GM08714 (cell line): ENCODE measurements at regions not wholly inside any gene's neighbourhood (a gene's known extent, or its start where the extent isn't known, plus 50 kb on each side); places are given as distances from the start of the nearest gene placed in this dataset.

Experiments used
- H3K4me3 ChIP-seq: fragments of 200-500 bp; sonication (Bioruptor generic); 2 replicates; pipeline ENCODE4 v1.5.1; 2014; ENCODE audit warnings: mild to moderate bottlenecking, low read length, inconsistent platforms
- ZNF274 ChIP-seq: IDR thresholded peaks from 2 replicates; pipeline ENCODE4 v1.6.1; 2012; ENCODE audit warnings: mild to moderate bottlenecking, low read depth, low read length

DNA sequence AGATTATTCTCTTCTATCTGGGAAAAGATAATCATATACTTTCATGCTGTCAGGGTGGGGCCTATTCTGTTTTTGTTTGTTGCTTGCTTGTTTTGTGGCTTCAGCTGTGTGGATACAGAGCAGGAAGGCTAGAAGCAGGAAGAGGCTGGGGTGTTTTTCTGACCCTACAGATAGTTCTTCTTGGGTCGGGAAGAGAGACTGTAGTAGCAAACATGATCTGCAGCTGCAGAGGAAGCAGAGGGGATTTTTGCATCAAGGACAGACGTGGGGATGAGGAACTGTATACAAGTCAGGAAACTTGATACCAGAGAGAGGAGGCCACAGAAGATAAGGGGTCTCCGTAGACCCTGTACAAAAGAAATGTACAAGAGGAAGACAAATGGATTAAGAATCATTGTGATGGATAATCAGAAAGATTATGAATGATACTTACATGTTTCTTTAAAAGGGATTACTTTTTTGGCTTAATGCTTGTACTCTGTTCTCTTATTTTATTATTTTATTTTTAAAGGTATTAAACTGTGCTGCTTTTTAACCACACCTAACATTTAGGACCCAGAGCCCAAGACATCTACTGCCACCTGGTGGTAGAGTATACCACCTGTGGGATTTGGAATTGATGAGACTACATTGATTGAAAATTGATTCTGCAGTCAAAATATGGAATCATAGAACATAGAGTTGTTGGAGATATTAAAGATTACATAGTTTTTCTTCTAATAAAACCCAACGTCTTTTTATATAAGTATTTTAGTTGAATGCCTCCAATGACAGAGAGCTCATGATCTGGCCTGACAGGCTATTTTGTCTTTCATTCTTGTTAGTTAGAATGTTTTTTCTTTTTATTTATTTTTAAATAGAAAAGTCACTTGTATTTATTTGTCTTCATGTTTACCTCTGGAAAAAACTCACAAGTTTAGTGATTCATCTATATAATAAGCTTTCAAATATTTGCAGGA is 87.3 kb upstream of the ROPN1 start:
- TF ChIP-seq ZNF274: no peak
- H3K4me3 ChIP-seq: no peak overlapping the region

DNA sequence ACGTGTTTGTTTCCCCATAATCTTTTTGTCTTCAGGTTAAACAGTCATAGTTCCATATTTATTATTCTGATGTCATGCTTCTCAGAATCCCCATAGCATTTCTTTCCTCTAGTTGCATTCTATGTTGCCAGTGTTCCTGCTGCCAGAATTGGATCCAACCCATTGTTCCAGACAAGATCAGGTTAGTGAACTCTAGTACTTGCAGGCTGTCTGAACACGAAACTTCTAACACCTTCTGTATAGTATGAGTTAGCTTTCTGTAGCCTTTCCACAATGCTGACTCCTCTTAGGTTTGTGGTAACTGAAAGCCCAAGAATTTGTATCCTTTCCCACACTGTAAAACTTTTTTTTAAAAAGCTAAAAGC is 88.0 kb upstream of the ROPN1 start:
- TF ChIP-seq ZNF274: no peak
- no peak overlapping the region for H3K4me3 ChIP-seq

DNA sequence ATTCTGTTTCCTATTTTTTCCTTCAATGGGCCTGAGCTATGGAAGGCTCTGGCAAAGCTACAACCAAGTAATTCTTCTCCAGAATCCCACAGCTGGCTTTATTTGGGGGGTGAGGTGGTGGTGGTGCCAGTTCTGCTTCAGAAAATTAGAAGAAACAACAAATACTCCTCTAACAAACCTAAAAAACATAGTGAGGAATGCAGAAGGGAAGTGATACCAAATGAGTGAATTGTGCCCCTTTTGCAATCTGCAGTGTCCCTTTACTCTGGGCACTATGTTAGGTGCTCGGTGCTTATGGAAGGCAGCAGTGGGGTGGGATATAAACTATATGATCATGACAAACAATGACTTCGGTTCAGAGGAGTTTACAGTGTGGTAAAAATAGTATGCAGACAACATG is 90.4 kb upstream of the ROPN1 start:
- no peak overlapping the region for H3K4me3 ChIP-seq
- no peak for TF ChIP-seq ZNF274

DNA sequence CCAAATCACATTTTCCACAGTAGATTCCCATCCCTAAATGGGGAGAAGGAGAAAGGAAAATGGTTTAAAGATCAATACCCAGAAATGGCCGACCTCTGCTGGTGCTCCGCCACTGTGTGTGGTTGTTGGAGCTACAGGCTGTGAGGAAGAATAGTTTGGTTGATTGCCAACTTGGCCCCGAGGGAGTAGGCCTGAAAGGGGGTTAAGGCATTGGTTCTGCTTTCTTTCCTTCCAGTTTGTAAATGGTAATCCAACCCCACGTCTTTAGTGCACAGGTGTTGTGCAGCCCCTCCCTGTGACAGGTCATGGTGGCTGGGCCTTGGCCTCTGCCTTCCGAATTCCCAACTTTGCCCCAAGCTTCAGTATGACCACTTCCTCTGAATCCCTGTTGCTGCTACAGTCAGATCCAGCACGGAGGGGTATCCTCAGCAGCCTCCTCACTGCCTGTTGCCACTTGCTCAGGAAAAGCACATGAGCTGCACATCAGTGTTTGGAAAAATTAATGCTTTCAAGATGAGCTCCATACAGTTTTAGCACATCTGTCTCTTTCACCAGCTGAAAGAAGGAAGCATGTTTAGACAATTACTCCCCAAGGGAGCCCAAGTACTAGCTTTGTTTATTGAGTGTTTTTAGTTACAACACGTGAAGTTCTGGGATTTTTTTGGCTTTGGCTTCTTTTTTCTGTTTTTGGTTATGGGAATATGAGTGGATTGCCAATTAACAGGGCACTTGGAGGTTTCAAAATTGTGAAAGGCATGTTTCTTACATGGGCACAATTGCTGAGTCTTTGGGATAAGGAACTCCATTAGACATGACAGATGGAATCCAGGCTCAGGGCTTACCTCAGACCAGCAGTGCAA is 92.3 kb upstream of the ROPN1 start:
- no peak for TF ChIP-seq ZNF274
- H3K4me3 ChIP-seq: no peak overlapping the region

DNA sequence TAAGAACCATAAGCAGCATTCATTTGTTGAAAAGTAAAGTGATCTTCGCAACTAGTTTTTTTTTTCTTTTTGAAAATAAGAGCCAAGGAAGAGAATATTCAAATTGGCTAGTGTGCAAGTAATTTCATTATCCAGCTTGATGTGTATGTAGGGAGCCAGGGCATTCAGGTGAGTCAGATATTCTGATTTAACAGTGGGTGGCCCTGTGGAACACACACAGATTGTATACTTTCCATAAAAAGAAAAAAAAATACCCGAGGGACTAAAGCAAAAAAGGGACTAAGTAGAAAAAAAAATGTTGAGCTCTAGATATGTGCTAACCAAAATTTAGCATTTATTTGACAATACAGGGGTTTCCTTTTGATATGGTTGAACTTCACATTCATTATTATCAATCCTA is 96.9 kb upstream of the ROPN1 start:
- no peak for TF ChIP-seq ZNF274
- H3K4me3 ChIP-seq: no peak overlapping the region

DNA sequence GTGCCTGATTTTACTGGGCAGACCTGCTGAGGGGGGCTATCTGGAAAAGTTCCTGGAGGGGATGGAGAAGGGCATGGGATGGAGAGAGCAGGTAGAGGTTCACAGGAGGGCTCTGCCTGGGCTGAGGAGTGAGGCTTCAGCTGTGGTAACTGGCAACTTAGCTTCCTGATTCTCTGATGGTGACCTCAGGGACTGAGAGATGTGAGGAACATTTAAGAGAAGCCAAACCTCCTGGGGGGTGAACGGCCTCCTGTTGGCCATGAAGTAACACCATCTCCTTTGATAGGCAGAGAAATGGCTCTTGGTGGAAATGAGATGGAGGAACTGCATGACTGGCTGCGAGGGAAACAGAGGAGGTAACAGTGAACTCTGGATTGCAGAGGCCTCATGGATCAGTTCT is 97.3 kb upstream of the ROPN1 start:
- TF ChIP-seq ZNF274: no peak
- no peak overlapping the region for H3K4me3 ChIP-seq

DNA sequence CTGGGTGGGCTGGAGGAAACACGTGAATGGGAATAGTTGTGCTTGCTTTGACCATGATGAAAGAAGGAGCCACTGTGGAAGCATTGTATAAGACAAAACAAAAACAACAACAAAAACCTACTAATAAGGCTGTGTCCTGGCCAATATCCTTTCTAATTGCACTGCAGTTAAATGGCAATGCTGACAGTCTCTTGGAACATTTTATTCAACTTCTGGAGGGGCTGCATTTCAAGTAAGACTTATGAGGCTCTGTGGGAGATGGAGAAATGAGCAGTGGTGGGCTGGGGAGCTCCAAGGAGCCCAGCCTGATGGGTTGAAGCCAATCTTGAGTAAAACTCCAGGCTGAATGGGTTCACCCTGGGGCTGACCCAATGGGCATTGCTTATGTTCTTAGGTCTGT is 99.8 kb upstream of the ROPN1 start:
- no peak overlapping the region for H3K4me3 ChIP-seq
- TF ChIP-seq ZNF274: no peak

DNA sequence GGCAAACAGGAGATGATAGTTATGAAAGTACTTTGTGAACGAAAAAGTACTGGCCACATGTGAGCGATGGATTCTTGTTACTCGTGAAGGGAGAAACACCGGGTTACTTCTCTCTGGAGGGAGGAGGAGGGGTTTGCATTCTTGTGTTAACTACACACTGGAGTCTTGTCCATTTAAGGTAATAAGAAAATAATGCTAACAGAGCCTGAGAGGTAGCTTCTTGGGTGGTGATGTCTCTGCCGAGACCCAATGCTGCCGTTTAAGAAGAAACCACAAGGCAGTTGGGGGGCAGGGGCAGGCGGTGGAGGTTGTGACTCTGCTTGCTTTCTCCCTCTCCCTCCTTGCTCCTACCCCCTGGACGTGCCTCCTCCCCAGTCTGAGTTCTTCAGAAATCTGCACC is 100.9 kb upstream of the ROPN1 start:
- no peak overlapping the region for H3K4me3 ChIP-seq
- TF ChIP-seq ZNF274: no peak

DNA sequence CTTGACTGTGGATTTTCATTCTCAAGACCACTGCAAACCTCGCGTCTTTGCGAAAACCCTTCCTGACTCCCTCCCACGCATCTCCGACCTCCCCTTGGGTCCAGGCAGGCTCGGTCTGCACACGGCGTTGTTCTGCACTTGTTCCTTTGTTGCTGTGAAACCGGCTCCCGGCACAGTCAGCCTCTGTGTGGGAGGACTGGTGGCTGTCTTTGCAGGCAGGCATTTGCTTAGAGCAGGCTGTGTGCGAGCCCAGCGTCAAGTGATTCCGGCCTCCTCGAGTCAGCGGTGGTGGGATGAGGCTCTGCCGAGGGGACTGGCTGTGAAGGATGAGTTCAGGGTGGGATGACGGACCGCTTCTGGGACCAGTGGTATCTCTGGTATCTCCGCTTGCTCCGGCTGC is 102.6 kb upstream of the ROPN1 start:
- TF ChIP-seq ZNF274: no peak
- no peak overlapping the region for H3K4me3 ChIP-seq

DNA sequence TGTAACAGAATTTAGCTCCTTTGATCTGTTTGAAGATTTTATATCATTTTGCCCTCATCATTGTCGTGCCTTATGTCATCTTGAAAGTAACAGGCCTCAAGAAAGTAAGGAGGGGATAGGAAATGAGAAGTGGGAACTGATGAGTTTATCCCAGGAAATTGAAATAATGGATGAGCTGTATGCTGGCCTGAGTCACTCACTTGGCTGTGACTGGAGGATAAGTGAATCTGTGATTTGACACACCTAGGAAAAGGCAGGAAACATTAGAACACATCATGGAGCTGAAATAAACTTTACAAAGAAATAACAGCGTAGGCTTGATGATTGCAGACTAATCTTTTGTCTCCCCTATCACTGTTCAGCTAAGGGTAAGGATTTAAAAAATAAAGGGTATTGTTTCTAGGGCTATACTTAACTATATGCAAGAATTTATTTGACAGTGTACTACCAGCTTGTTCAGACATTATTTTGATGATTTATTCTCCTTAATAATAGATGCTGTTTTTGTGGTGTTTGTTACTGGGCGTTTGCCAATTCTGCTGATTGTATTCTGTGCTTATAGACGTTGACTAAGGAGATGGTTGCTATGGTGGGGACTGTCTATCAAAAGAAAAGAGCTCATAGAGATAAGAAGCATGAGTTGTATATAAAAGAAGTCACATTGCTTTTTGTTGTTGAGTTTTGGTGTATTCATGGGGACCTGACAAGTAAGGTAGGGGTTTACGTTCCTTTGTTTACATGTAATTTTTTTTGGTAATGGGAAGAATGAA is 105.6 kb upstream of the ROPN1 start:
- no peak for TF ChIP-seq ZNF274
- no peak overlapping the region for H3K4me3 ChIP-seq

DNA sequence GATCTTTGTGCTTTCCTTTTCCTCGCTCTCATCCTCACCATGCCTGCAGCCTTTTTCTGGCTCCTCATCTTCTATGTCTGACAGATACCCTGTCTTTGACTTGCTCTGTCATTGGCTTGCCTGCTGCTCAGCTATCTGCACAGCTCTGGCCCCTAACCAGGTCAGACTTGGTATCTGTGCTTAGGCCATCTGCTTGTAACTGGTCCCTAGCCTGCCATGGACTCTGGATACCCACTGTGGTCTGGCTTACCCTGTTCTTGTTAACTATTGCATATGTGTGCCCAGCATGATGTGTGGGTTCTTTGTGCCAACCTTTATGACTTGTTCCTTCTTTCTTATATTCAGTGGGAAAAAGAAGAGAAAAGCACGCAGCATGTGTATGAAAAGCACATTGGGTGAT is 109.7 kb upstream of the ROPN1 start:
- TF ChIP-seq ZNF274: no peak
- no peak overlapping the region for H3K4me3 ChIP-seq

DNA sequence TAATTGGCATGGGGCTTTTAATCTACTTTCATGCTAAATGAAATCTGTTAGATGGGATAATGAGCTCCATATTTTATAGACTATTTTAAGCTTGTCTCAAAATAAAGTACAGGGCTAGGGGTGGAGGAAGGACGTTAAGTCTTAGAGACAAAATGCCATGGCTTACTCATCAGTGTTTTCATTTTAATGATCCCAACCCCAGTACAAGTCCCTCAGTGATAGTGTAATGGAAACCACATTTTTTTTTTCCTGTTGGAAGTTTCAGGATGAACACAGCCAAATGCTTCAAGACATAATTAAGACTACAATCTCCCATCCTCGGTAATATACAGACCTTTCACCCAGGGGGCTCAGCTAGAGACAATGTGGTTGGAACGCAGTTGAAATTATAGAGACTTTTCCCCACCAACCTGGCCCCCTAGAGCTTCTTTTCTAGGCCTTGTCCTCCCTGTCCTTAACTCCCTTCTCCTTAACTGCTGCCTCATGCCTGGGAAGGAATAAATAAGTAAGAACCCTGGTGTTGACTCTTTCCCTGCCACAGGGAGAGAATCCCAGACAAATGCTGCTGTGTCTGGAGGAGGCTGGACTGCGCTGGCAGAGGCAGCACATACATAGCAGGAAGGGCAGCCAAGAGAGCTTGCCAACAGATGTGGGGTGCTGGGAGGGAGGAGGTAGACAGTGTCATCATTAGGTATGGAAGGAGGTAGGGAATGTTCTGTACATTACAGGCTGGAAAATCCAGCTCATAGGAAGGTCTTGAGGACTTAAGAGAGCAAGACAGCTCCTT is 115.4 kb upstream of the ROPN1 start:
- TF ChIP-seq ZNF274: no peak
- H3K4me3 ChIP-seq: no peak overlapping the region

DNA sequence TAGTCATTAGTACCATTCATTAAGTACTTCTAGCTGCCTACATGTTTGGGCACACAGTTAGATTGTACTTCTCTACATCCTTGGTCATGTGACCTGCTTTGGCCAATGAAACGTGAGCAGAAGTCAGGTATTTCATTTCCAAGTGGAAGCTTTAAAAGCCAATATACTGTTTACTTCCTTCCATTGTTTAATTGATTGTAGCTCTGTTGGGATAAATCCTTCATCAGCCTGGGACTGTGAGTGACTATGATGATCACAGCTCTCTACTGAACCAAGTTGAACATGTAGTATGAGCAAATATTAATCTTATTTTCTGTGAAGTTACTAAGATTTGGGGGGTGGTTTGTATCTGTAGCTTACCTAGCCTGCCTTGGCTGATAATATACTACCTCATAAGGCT is 116.5 kb upstream of the ROPN1 start:
- TF ChIP-seq ZNF274: no peak
- H3K4me3 ChIP-seq: no peak overlapping the region
